Activated CD4-positive, alpha-beta T cell treated with anti-CD3 and anti-CD28 coated beads, Interleukin-2, amount 50 U/mL, for 48 hours (primary cell): ENCODE measurements at regions not wholly inside any gene's neighbourhood (a gene's known extent, or its start where the extent isn't known, plus 50 kb on each side); places are given as distances from the start of the nearest gene placed in this dataset.

Experiments
- DNase-seq, 2 experiments: peaks; one replicate each; pipeline ENCODE4 v3.0.0-alpha.2; 2020

GRCh38 chr1:213656503-213656902 lies 331.3 kb upstream of the PROX1 start:
- no peak for DNase-seq

GRCh38 chr1:213657013-213657412 lies 330.8 kb upstream of the PROX1 start:
- no peak for DNase-seq

GRCh38 chr1:213657879-213658278 lies 329.9 kb upstream of the PROX1 start:
- no peak for DNase-seq

- no peak for DNase-seq
These were observed 329.3 kb upstream of the PROX1 start for GRCh38 chr1:213658457-213658856.

GRCh38 chr1:213659580-213660547 lies 327.9 kb upstream of the PROX1 start:
- no peak for DNase-seq

GRCh38 chr1:213661302-213661701 lies 326.5 kb upstream of the PROX1 start:
- DNase-seq: no peak

GRCh38 chr1:213666113-213666512 lies 321.7 kb upstream of the PROX1 start:
- no peak for DNase-seq

- no peak for DNase-seq
These were observed 320.9 kb upstream of the PROX1 start for GRCh38 chr1:213666922-213667321.

GRCh38 chr1:213669512-213669911 lies 318.3 kb upstream of the PROX1 start:
- DNase-seq: no peak

GRCh38 chr1:213669964-213670691 lies 317.6 kb upstream of the PROX1 start:
- DNase-seq: no peak

GRCh38 chr1:213670692-213671023 lies 317.1 kb upstream of the PROX1 start:
- DNase-seq: no peak

GRCh38 chr1:213675043-213675442 lies 312.7 kb upstream of the PROX1 start:
- DNase-seq: no peak

- no peak for DNase-seq
These were observed 311.0 kb upstream of the PROX1 start for GRCh38 chr1:213676736-213677135.

- no peak for DNase-seq
These were observed 309.4 kb upstream of the PROX1 start for GRCh38 chr1:213678348-213678747.

- no peak for DNase-seq
These were observed 309.0 kb upstream of the PROX1 start for GRCh38 chr1:213678753-213679152.

- DNase-seq: no peak
These were observed 308.6 kb upstream of the PROX1 start for GRCh38 chr1:213679153-213679552.

GRCh38 chr1:213680677-213681325 lies 307.0 kb upstream of the PROX1 start:
- DNase-seq: no peak

GRCh38 chr1:213681788-213682340 lies 305.9 kb upstream of the PROX1 start:
- no peak for DNase-seq

- no peak for DNase-seq
These were observed 304.2 kb upstream of the PROX1 start for GRCh38 chr1:213683529-213683928.

- DNase-seq: no peak
These were observed 303.3 kb upstream of the PROX1 start for GRCh38 chr1:213684454-213684853.

GRCh38 chr1:213685992-213686582 lies 301.7 kb upstream of the PROX1 start:
- DNase-seq: no peak

- no peak for DNase-seq
These were observed 300.8 kb upstream of the PROX1 start for GRCh38 chr1:213686983-213687382.

- no peak for DNase-seq
These were observed 299.9 kb upstream of the PROX1 start for GRCh38 chr1:213687832-213688231.
